Fibroblast of lung (primary cell): ENCODE measurements at regions not wholly inside any gene's neighbourhood (a gene's known extent, or its start where the extent isn't known, plus 50 kb on each side); places are given as distances from the start of the nearest gene placed in this dataset.

Experiments
- DNase-seq, 2 donors: peaks; one replicate each; pipeline versions ENCODE4 v3.0.0 to v3.0.0-alpha.2; 2010; ENCODE audit warnings: low read depth in 2 of 2
- H2AFZ ChIP-seq: 2 replicates; pipeline ENCODE4 v1.5.1; 2012; ENCODE audit warnings: low read length, control low read depth, inconsistent platforms
- H3K27ac ChIP-seq: 2 replicates; pipeline ENCODE4 v1.5.1; 2011; ENCODE audit warnings: low read length, control low read depth; ENCODE audit not compliant: insufficient read depth
- H3K27me3 ChIP-seq: 2 replicates; pipeline ENCODE4 v1.5.1; 2011; ENCODE audit warnings: mild to moderate bottlenecking, low read length; ENCODE audit not compliant: control insufficient read depth, insufficient read depth
- H3K36me3 ChIP-seq: 2 replicates; pipeline ENCODE4 v1.5.1; 2011; ENCODE audit warnings: low read length; ENCODE audit not compliant: control insufficient read depth, insufficient read depth
- H3K4me1 ChIP-seq: 2 replicates; pipeline ENCODE4 v1.5.1; 2011; ENCODE audit warnings: low read length; ENCODE audit not compliant: control insufficient read depth, insufficient read depth; ENCODE audit errors: extremely low read depth
- H3K4me2 ChIP-seq: 2 replicates; pipeline ENCODE4 v1.5.1; 2011; ENCODE audit warnings: low read length, control low read depth; ENCODE audit not compliant: insufficient read depth; ENCODE audit errors: extremely low read depth
- H3K4me3 ChIP-seq, 4 experiments: fragments of 200-600 bp in 1 of 4; sonication (generic) in 1 of 4; replicated peaks in 1 of 4; 2 replicates each; pipeline ENCODE4 v1.5.1; 2011 to 2016; ENCODE audit warnings: low read length in 4 of 4, low read depth in 3 of 4, mild to moderate bottlenecking in 3 of 4, control low read depth in 2 of 4, inconsistent platforms in 1 of 4, mixed read lengths in 1 of 4; ENCODE audit not compliant: insufficient read depth in 1 of 4; ENCODE audit errors: control extremely low read depth in 1 of 4
- H3K79me2 ChIP-seq: 2 replicates; pipeline ENCODE4 v1.5.1; 2012; ENCODE audit warnings: mild to moderate bottlenecking, low read length, inconsistent platforms; ENCODE audit not compliant: control insufficient read depth, insufficient read depth
- H3K9ac ChIP-seq: 2 replicates; pipeline ENCODE4 v1.5.1; 2011; ENCODE audit warnings: mild to moderate bottlenecking, low read length, control low read depth; ENCODE audit not compliant: insufficient read depth
- H3K9me3 ChIP-seq: 2 replicates; pipeline ENCODE4 v1.5.1; 2012; ENCODE audit warnings: low read depth, low read length; ENCODE audit not compliant: control insufficient read depth, insufficient read depth
- H4K20me1 ChIP-seq: 2 replicates; pipeline ENCODE4 v1.5.1; 2011; ENCODE audit warnings: low read length; ENCODE audit not compliant: control insufficient read depth, insufficient read depth; ENCODE audit errors: extremely low read depth
- CTCF ChIP-seq, 2 donors: IDR thresholded peaks in 1 of 2; conservative IDR thresholded peaks in 1 of 2; 1 replicate in 1 of 2; 2 replicates in 1 of 2; pipeline ENCODE4 v1.5.1; 2011 to 2012; ENCODE audit warnings: low read length in 2 of 2, control low read depth in 1 of 2, inconsistent platforms in 1 of 2, low read depth in 1 of 2, mild to moderate bottlenecking in 1 of 2
- EZH2 ChIP-seq: IDR thresholded peaks from 2 replicates; pipeline ENCODE4 v1.5.1; 2012; ENCODE audit warnings: low read length, control low read depth, mild to moderate bottlenecking; ENCODE audit errors: missing control alignments

GRCh38 chr14:71426001-71426400 is 506.2 kb upstream of the RGS6 start:
- Histone ChIP-seq H3K79me2 (no peaks in the 10 kb centered on the region), H3K27me3 (no peaks in the 10 kb centered on the region)
- no peak for TF ChIP-seq CTCF (conservative IDR thresholded peaks at IDR 0.05 in 1 of 2, IDR thresholded peaks at IDR 0.05 in 1 of 2; ENCODE audit: low read depth in 1 of 2, low read length in 2 of 2)
- TF ChIP-seq EZH2, result no peak

GRCh38 chr14:71429902-71430301 is 502.3 kb upstream of the RGS6 start:
- no peaks in the 10 kb centered on the region for H4K20me1 ChIP-seq
- TF ChIP-seq CTCF (conservative IDR thresholded peaks at IDR 0.05 in 1 of 2, IDR thresholded peaks at IDR 0.05 in 1 of 2; ENCODE audit: low read depth in 1 of 2, low read length in 2 of 2) (no peak), EZH2 (no peak)
- no peaks in the 10 kb centered on the region for H3K79me2 ChIP-seq

More at GRCh38 chr14:71426001-71426400, 506.2 kb upstream of the RGS6 start:
- no peaks in the 10 kb centered on the region for H3K9me3 ChIP-seq
- DNase-seq, result no peak
- H4K20me1 ChIP-seq, result no peaks in the 10 kb centered on the region
- no peak overlapping the region for H3K27ac ChIP-seq
- no peaks in the 10 kb centered on the region for H3K4me1 ChIP-seq
- no peak overlapping the region for H3K4me3 ChIP-seq
- H2AFZ ChIP-seq, result no peak overlapping the region
- no peaks in the 10 kb centered on the region for H3K36me3 ChIP-seq
- no peak overlapping the region for H3K9ac ChIP-seq
- no peak overlapping the region for H3K4me2 ChIP-seq

GRCh38 chr14:71430321-71430677 is 501.9 kb upstream of the RGS6 start:
- H3K27me3 ChIP-seq, result no peaks in the 10 kb centered on the region
- H3K36me3 ChIP-seq, result no peaks in the 10 kb centered on the region
- no peaks in the 10 kb centered on the region for H3K79me2 ChIP-seq
- H3K27ac ChIP-seq, result no peak overlapping the region
- H3K9ac ChIP-seq, result no peak overlapping the region
- no peak overlapping the region for H2AFZ ChIP-seq
- DNase-seq, result no peak
- no peaks in the 10 kb centered on the region for H3K9me3 ChIP-seq
- no peaks in the 10 kb centered on the region for H4K20me1 ChIP-seq
- H3K4me1 ChIP-seq, result no peaks in the 10 kb centered on the region
- TF ChIP-seq CTCF (conservative IDR thresholded peaks at IDR 0.05 in 1 of 2, IDR thresholded peaks at IDR 0.05 in 1 of 2; ENCODE audit: low read depth in 1 of 2, low read length in 2 of 2) (no peak), EZH2 (no peak)
- H3K4me3 ChIP-seq, result no peak overlapping the region
- no peak overlapping the region for H3K4me2 ChIP-seq

More at GRCh38 chr14:71429902-71430301, 502.3 kb upstream of the RGS6 start:
- H3K4me3 ChIP-seq, result no peak overlapping the region
- no peaks in the 10 kb centered on the region for H3K36me3 ChIP-seq
- DNase-seq, result no peak
- no peak overlapping the region for H3K4me2 ChIP-seq
- no peak overlapping the region for H3K9ac ChIP-seq
- H3K9me3 ChIP-seq, result no peaks in the 10 kb centered on the region
- H3K27ac ChIP-seq, result no peak overlapping the region
- H2AFZ ChIP-seq, result no peak overlapping the region
- H3K4me1 ChIP-seq, result no peaks in the 10 kb centered on the region
- H3K27me3 ChIP-seq, result no peaks in the 10 kb centered on the region
